NCI-H1694 treated with DMSO at 0.1 percent for 48 hours (cell line): ENCODE measurements at regions not wholly inside any gene's neighbourhood (a gene's known extent, or its start where the extent isn't known, plus 50 kb on each side); places are given as distances from the start of the nearest gene placed in this dataset.
"Not testable (repeated sequence)": the region's sequence is repeated elsewhere in the genome, so short reads cannot be mapped to it uniquely, and the experiment has no call there.

Source experiments
- DNase-seq: peaks from one replicate; lab custom pipeline; 2025; lab: John Stamatoyannopoulos, UW

DNA sequence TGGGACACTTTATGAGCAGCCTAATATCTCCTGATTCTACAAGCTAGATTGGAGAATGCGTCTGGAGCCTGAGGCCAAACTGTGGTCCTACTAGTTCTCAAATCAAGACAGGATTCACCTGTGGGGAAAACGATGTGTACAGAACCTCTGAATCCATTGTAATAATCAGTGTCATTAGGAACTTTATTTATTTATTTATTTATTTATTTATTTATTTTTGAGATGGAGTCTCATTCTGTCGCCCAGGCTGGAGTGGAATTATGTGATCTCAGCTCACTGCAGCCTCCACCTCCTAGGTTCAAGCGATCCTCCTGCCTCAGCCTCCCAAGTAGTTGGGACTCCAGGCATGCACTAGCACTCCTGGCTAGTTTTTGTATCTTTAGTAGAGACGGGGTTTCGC lies 52.6 kb upstream of the KIF26B start:
- DNase-seq, result not testable (repeated sequence)

DNA sequence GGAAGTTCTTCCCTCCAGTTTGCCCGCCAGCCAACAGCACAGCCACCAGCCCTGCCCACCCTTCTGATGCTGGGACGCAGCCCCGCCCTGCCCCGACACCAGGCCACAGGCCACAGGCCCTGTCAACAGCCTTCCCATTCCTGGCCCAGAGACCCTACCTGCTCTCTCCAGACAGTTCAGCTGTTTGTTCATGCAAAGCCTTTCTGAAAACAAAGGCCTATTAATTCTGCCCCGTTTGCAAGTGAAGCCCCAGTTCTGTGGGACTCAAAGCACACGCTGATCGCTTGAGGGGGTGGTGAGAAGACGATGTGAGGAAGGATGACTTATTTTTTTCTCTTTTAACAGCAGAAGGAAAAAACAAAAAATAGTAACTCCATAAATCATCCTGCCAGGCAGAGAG lies 55.4 kb upstream of the KIF26B start:
- no peak for DNase-seq

DNA sequence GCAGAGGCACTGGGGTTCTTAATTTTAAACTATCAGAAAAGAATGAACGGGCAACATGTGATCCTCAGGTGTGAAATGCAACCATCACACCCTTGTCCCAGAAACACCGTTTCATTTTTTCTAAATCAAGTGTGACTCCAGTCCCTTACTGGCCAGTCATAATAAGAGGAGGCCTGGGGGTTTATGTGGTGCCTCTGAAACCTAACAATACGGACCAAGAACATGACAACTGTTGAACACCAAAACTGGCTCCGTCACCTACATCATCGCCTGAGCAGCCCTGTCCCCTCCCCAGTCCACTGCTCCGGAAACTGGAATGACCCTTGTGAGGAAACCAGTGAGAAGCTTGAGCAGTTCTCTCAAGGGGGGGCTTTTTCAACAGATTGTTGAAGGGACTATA lies 55.9 kb upstream of the KIF26B start:
- DNase-seq, result no peak

DNA sequence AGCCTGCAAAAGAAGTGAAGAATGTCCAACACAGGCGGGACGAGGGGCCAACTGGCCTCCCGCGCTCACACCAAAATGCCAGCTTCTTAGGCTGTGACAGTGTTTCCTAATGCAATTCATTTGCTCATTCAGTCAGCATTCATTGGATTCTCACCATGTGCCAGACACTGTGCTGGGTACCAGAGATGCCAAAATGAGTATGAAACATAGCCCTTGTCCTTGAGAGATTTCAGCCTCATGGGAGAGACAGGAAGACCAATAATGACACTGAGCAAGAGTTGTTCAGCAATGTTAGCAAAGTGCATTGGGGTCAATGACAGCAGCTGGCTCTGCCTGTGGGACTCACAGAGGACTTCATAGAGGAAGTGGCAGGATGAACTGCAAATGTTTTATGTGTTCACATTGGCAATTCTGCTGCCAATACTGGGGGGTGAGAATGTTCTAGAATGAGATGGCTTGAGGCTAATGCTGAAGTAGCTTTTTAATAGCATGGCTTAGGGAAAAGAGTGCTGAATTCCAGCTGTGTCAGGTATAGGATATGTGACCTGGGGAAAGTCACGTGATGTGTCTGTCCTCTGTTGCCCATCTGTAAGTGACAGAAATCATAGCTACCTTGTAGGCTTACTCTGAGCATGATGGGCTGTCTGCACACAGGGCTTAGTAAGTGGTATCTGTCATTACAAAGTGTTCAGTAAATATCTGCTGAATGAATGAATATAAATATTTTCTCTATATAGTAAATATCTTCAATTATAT lies 58.3 kb upstream of the KIF26B start:
- no peak for DNase-seq

DNA sequence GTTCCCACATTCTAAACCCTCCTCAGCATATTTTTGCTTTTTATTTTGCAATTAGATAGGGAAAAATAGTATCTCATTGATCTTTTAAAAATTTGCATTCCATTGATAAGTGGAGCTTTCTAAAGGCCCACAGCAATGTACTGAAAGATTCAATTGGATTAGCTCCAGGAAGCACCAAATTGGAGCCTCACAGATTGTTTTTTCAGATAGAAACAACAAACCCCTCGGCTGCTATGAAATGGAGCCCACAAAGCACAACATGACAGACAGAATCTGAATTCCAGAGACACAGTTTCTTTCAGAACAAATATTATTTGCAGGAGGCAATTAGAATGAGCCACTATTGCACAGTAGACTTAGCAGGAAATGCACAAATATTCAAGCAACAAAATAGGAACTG lies 58.9 kb upstream of the KIF26B start:
- DNase-seq, result no peak

DNA sequence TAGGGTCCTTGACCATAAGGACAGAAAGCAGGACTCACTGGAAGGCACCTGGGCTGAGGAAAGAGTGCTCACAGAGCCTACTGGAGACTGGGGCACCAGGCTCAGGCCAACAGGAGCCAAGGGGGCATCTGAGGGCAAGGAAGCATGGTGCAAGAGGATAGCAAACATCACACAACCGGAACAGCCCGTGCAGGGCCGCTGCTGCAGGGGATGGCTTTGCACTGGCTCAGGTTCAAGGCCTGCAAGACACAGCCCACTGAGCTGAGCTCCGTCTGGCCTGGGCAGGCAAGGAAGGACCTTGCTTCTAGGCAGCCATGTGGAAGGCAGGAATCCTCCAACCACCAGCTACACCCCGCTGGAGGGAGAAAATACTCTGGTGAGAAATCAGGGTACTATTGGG lies 59.8 kb upstream of the KIF26B start:
- DNase-seq, result no peak

DNA sequence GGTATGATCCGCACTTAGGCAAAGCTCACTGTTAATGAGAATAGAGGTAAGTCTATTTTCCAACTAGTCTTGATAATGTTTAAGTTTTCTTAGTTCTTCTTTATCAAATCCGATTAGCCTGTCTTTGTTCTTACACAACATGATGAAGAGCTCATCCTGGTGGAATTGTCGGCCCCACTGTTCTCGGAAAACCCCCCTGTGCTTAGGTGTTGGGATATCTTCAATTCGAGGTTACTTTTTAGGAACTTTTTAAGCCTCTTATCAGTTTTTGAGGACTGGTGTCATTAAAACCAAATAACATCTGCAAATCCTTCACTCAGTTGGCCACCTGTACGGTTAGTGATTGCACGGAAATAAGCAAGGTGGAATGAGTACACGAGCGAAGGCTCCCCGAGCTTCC lies 60.7 kb upstream of the KIF26B start:
- DNase-seq, result no peak

DNA sequence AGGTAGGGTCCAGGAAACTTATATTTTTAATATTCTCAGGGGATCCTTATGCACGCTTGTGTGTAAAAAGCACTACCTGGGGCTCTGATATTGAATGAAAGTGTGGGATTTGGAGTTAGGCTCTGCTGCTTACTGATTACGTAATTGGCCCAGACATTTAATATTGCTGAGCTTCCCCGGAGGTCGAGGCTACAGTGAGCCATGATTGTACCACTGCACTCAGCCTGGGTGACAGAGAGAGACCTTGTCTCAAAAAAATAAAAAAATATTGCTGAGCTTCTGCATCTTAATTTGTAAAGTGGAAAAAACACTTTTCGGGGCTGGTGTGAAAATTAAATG lies 62.2 kb upstream of the KIF26B start:
- DNase-seq, result no peak

DNA sequence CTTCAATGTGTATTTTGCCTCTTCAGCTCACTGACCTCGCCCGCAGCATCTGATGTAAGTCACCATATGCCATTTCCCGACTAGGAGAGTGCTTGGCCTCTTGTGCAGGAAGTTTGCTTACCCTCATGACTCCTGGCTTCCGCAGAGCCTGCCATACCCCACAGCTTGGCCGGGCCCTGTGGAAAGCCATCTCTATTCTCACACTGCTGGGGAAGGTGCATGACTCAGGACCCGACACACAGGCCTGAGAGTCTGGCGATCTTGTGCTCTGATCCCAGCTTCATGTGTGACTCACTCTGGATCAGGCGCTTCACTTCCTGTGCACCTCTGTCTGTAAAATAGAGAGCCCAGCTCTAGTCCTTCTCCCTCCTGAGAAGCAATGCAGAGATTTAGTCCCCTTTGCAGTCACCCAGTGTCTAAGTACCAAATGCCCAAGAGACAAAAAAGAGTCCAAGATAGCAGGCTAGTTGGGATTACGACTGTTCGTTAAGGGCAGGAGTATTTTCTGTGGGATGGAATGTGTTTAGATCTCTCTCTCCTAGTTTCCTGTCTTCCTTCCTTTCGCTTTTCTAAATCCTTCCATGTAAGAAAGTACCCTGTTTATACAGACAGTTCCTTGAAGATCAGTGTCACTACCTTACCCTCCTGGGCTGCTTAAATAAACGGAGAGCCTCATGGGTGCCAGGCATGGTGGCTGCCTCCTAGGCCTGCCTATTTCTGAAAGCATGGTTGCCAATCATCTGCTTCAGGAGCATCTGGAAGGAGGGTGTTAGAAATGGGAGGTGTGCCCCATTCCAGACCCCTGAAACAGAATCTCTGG lies 62.8 kb upstream of the KIF26B start:
- DNase-seq, result no peak

DNA sequence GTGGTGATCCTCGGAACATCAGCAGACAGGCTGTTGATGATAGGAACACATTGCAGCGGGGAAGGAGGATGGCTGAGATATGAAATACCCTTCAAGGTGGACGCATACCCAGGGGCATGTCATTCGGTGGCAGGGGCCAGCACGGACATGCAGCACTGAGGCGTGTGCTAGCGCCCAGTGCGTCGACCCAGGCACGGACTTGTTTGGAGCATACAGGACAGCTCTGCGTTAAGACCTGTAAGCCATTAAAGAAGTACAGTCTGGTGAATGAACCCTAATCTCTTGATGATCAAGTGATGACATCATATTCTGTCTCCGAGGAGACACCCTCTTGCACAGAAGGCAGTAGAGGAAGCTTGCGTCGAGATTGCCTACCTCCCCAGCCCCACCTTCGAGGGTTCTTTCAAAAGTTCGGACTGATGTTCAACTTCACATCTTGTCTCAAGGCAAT lies 63.6 kb upstream of the KIF26B start:
- DNase-seq, result no peak

DNA sequence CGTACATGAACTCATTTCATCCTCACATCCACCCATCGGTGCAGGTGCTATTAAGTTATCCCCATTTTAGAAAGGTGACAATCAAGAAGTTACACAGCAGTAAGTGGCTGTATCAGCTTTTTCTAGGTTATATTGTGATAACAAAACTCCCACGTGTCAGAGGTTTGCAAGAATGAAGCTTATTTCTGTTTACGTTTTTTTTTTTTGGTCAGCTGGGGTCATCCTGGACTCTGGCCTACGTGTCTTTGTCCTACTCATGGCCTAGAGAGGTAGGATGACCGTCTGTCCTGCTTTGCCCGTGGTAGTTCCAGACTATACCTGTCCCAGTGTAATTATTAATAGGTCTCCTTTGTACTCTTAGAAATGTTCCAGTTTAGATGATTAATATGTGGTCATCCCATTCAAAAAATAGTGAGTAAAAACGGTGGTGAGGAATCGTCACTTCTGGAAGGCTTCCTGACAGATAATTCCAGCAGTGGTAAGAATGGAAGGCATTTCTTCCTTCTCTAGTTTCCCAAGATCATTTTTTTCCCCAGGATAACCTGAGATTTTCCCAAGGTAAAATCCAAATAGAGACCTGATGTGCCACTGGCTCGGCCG lies 64.2 kb upstream of the KIF26B start:
- DNase-seq, result no peak

DNA sequence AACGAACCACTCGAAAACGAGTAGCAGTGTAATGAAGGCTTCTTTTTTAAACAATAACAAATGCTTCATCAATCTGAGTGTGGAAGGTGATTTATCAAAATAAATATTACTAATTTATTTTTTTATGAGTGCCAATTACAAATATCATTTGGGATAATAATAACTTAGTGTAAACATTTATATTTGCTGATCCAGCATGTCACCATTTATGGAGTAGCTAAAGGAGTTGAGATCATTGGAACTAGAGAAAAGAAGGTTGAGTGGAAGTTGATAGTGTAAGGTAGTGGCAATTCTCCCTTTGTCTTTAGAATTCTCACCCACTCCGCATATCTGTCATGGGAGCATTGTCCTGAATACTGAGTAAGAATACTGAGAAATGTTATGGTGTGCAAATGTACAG lies 67.1 kb upstream of the KIF26B start:
- no peak for DNase-seq

DNA sequence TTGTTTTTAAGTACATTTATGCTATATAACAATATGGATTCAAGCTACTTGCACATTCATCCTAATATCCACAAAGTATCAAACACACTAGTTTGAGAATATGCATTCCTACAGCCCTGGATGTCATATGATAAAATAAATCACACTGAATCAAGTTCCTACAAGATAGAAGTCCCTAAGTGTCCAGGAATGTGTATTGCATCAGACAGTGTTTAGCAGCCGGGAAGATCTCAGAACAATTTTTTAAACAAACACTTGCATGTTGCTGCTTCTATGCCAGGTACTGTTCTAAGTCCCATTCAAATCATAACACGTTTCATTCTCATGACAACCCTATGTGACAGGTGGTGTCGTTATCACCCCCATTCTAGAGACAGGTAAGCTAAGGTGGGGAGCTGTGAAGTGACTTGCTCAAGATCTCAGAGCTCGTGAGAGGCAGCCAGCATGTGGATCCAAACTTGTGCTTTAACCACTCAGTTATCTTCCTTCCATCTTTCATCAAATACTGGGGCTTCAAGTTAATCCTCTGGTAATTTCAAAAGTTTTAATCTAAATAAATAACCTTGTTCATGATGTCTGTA lies 68.3 kb upstream of the KIF26B start:
- no peak for DNase-seq

DNA sequence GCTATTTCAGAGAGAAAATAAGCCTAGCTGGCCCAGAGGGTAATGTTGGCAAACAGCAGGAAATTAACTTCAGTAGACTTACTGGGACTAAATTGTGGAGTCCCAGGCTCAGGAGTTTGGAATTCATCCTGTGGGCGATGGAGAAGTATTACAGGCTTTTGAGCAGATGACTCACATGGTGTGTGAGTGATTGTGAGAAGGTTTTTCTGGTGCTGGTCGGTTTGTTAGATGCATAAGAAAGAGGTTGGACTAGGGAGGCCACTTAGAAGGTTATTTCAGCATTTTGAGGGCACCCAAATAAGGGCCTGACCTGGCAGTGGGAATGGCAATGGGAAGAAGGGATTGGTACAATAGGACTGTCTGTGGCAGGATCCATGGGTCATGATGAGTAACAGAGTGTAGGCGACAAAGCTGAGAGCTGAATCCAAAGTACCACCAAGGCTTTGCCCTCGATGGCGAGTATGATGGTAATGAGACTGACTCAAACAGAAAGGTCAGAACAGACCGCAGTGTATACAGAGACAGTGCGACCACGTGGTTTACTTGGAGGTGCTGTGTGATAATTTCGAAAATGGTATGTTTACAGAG lies 69.2 kb upstream of the KIF26B start:
- no peak for DNase-seq

DNA sequence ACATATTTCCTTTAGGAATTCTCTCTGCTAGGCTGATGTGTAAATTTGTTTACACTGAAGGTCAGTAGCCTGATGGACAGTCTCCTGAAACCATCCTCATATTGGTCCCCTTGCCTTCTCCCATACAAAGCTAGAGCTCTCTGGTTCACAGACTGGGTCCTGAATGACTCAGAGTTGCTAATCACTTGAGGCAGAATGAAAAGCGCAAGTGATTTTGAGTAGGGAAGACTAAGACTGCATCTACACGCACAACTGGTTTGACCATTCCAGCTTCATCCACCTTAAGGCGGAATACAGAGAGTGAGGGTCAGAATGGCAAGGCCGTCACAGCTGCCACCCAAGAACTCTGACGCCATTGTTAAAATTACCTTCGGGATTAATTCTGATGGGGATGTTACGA lies 70.2 kb upstream of the KIF26B start:
- no peak for DNase-seq

DNA sequence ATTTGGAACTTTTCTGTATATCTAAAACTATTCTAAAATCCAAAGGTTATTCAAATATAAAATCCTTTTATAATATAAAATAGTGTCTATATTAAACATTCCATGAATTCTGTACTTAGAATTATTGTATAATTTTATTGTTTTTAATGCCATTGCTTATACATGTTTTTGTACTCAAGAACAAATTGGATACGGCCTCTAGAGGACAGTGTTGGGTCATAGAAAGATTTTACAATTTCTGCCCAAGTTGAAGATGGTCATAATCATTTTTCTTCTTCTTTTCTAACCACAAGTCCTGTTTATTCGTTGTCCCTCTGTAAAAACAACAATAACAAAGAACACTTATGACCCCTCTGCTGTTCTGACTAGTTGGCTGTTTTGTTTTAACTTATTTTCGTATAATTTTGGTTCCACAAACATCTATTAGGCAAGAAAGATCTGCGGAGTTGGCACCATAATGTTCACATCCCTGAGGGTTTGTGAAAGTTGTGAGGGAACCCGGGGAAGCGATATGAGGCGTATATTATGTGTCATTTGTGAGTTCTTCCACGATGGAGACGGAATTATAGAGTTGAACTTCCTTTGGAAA lies 75.7 kb upstream of the KIF26B start:
- DNase-seq, result peak; percentile 48

DNA sequence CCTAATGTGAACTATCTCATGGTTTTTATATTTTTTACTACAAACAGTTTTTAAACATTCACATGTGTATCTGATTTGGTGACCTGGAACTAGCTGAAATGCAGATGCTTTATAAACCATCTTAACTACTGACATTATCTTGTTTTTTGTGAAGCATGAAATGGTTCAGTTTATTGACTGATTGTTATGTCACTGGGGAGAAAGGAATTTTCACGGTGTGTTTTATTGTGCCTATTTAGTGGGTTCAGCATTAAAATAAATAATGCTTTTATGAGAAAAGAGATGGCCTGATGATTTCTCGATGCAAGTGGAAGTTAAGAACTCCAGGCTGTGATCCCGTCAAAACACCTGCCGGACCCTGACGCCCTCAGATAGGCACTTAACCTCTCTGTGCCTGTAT lies 79.9 kb upstream of the KIF26B start:
- no peak for DNase-seq

DNA sequence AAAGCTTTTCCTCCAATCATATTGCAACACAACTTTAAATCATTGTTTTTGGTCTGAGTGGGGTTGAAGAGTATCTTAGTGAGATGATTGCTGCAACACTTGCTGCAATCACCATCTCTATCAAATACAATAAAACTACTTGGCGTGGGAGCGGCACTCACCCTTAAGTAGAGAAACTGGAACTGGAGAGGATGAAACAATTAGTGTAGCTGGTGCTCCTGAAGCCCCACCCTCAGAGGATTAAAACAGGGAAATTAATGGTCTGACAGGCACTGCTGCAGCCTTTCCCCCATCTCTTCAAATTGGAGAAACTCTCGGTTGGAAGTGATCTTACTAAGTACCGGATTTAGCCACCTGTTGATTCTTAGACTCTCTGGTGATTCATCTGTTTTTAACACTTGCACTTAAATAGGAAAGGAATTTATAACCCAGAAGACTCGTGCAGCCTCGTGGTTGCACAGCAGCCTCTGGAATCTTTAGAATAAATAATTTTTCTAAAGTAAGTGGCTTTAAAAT lies 80.5 kb upstream of the KIF26B start:
- no peak for DNase-seq

DNA sequence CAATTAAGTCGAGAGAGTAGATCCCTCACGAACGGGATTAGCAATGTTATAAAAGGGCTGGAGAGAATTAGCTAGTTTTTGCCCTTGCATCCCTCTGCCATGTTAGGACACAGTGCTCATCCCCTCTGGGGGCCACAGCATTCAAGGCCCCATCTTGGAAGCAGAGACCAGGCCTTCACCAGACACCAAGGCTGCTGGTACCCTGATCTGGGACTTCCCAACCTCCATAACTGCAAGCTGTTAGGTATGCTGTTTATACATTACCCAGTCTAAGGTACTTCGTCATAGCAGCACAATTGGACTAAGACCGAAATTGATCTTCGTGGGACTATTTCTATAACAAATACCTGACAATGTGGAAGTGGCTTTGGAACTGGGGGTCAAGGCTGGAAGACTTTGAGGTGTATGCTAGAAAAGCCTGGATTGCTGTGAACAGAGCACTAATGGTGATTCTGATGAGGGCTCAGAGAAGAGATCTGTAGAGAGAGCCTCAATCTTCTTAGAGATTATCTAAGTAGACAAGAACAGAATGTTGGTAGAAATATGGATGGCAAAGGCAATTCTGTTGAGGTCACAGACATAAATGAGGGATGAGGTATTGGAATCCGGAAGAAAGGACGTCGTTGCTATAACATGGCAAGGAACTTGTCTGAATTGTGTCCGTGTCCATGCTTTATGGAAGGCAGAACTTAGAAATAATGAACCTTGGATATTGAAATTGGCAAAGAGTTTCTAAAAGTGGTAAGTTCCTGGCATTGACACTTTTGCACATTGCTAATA lies 83.8 kb upstream of the KIF26B start:
- DNase-seq, result no peak

DNA sequence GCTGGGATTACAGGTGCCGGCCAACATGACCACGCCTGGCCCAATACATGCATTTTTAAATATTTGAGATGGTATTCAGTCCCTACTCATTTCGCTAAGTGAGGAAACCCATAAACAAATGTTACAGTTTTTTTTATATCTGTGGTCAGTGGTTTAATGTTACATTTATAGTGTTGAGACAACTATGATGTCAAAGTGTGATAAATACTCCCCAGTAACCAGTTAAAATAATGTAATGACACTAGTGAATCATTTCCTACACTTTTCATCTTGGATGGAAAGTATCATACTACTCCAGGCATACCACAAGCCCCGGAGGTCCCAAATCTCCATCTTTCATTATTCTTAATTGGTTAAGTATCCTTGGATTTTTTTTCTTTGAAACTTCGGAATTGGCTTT lies 87.5 kb upstream of the KIF26B start:
- DNase-seq, result no peak

DNA sequence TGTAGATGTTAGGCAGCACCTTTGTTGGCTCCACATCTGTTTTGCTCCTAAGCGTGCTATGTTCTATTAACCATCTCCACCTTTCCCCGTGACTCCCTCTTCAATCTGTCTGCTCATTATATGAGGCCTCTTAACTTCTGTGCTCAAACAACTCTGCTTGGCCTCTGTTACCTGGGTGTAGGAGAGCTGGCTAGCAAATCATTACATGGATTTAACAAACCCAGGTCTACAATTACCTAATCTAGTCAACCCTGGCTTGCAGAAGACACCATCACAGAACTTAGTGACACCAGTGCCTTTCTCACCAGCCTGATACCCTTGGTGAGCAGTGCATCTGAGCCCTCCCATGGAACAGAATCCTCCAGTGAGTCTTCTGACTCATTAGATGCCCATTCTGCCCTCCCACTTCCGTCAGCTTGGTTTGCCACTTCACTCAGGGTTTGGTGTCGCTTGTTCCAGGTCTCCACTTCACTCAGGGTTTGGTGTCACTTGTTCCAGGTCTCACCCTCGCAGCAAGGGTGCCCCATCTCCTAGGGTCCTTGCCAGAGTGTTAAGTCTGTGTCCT lies 92.0 kb upstream of the KIF26B start:
- DNase-seq, result no peak
